GM12878 (cell line): ENCODE measurements at regions not wholly inside any gene's neighbourhood (a gene's known extent, or its start where the extent isn't known, plus 50 kb on each side); places are given as distances from the start of the nearest gene placed in this dataset.

Experiments used
- ATAC-seq: fragments of 200-7000 bp; cut with Tn5 transposase; 3 replicates; pipeline ENCODE4 v1.9.1; 2020; ENCODE audit warnings: mild to moderate bottlenecking, moderate library complexity
- BruUV-seq: library from RNA; stranded (reverse); fragments of 400-500 nt; replicated peaks from 2 replicates; lab custom pipeline; 2021; lab: Mats Ljungman, UMichigan
- CTCF ChIA-PET: fragments of 300-600 bp; sonication (Branson Sonifier 250); formaldehyde crosslinking; extraction: SDS; loops from one replicate; lab custom pipeline; 2021; ENCODE audit warnings: inconsistent platforms; lab: Yijun Ruan, JAX
- POLR2A ChIA-PET: fragments of 350-600 bp; formaldehyde crosslinking; extraction: SDS; loops from one replicate; lab custom pipeline; 2021; ENCODE audit warnings: inconsistent platforms; lab: Charles Lee
- RAD21 ChIA-PET: fragments of 300-600 bp; sonication (Branson Sonifier 250); formaldehyde crosslinking; loops from one replicate; lab custom pipeline; 2023; ENCODE audit warnings: antibody characterized with exemption; ENCODE audit not compliant: unreplicated experiment; lab: Charles Lee
- SMC1A ChIA-PET: fragments of 300-600 bp; sonication (Branson Sonifier 250); formaldehyde crosslinking; loops from one replicate; lab custom pipeline; 2023; ENCODE audit not compliant: unreplicated experiment, uncharacterized antibody; lab: Charles Lee
- DNase-seq: peaks from one replicate; pipeline ENCODE4 v3.0.0-alpha.2; 2011; ENCODE audit warnings: low read depth, low spot score
- FAIRE-seq: peaks from 3 replicates; lab custom pipeline; 2011; peaks lifted over from hg19 to GRCh38; lab: Jason Lieb, UNC
- H2AFZ ChIP-seq: 2 replicates; pipeline ENCODE4 v1.6.0; 2011; ENCODE audit warnings: low read depth, low read length, control low read depth; ENCODE audit not compliant: control insufficient read depth
- H3K27ac ChIP-seq: 2 replicates; pipeline ENCODE4 v1.5.1; 2011; ENCODE audit warnings: control low read depth; ENCODE audit not compliant: control insufficient read depth, insufficient read depth
- H3K27me3 ChIP-seq, 2 experiments: replicated peaks in 1 of 2; 2 replicates each; pipeline versions ENCODE4 v1.6.0 to v1.6.1; 2011; ENCODE audit warnings: low read length in 1 of 2; ENCODE audit not compliant: control insufficient read depth in 2 of 2, insufficient read depth in 2 of 2
- H3K36me3 ChIP-seq, 2 experiments: 2 replicates each; pipeline ENCODE4 v1.5.1; 2011; ENCODE audit warnings: low read length in 1 of 2; ENCODE audit not compliant: control insufficient read depth in 2 of 2, insufficient read depth in 2 of 2
- H3K4me1 ChIP-seq: 2 replicates; pipeline ENCODE4 v1.6.1; 2011; ENCODE audit warnings: mild to moderate bottlenecking, low read length, moderate library complexity, mixed read lengths; ENCODE audit not compliant: control insufficient read depth, insufficient read depth
- H3K4me2 ChIP-seq: 2 replicates; pipeline ENCODE4 v1.6.0; 2011; ENCODE audit warnings: control low read depth; ENCODE audit not compliant: control insufficient read depth, insufficient read depth
- H3K4me3 ChIP-seq: fragments of 200-600 bp; sonication (generic); 2 replicates; pipeline ENCODE4 v1.5.1; 2016
- H3K79me2 ChIP-seq: 2 replicates; pipeline ENCODE4 v1.6.0; 2011; ENCODE audit warnings: low read length; ENCODE audit not compliant: control insufficient read depth, insufficient read depth
- H3K9ac ChIP-seq: 2 replicates; pipeline ENCODE4 v1.8.0; 2011; ENCODE audit warnings: low read length, control low read depth, mixed read lengths; ENCODE audit not compliant: control insufficient read depth, insufficient read depth
- H3K9me3 ChIP-seq: replicated peaks from 3 replicates; pipeline ENCODE4 v1.5.1; 2011; ENCODE audit warnings: mild to moderate bottlenecking, low read length; ENCODE audit not compliant: control insufficient read depth, insufficient read depth
- H4K20me1 ChIP-seq: 2 replicates; pipeline ENCODE4 v1.6.0; 2011; ENCODE audit not compliant: control insufficient read depth, insufficient read depth
- CHD1 ChIP-seq: IDR thresholded peaks from 2 replicates; pipeline ENCODE4 v1.6.1; 2012; ENCODE audit warnings: low read depth, low read length, improper control_type of control experiment
- ELK1 ChIP-seq: IDR thresholded peaks from 2 replicates; pipeline ENCODE4 v1.6.1; 2012; ENCODE audit warnings: low read depth, low read length, improper control_type of control experiment
- IRF4 ChIP-seq: IDR thresholded peaks from 2 replicates; pipeline ENCODE4 v1.6.1; 2011; ENCODE audit warnings: low read depth, low read length
- KLF5 ChIP-seq: fragments of 450-650 bp; IDR thresholded peaks from 2 replicates; pipeline ENCODE4 v1.6.1; 2014; ENCODE audit warnings: mild to moderate bottlenecking; ENCODE audit not compliant: partially characterized antibody
- MYC ChIP-seq: IDR thresholded peaks from 2 replicates; pipeline ENCODE4 v1.6.1; 2011; ENCODE audit warnings: mild to moderate bottlenecking, low read length, moderate library complexity, inconsistent platforms; ENCODE audit not compliant: insufficient read depth, insufficient replicate concordance, insufficient read length, severe bottlenecking
- NKRF ChIP-seq: fragments of 450-650 bp; conservative IDR thresholded peaks from 2 replicates; pipeline ENCODE4 v1.6.1; 2017; ENCODE audit warnings: mild to moderate bottlenecking, moderate library complexity
- NR2C1 ChIP-seq: fragments of 450-650 bp; IDR thresholded peaks from 2 replicates; pipeline ENCODE4 v1.6.1; 2017; ENCODE audit warnings: antibody characterized with exemption, mild to moderate bottlenecking, moderate library complexity
- NRF1 ChIP-seq: conservative IDR thresholded peaks from 2 replicates; pipeline ENCODE4 v1.6.1; 2011; ENCODE audit warnings: mild to moderate bottlenecking, low read depth, low read length, improper control_type of control experiment
- SKIL ChIP-seq: fragments of 450-650 bp; IDR thresholded peaks from 2 replicates; pipeline ENCODE4 v1.6.1; 2017; ENCODE audit warnings: mild to moderate bottlenecking, low read depth, inconsistent platforms; ENCODE audit not compliant: poor library complexity, severe bottlenecking
- WRNIP1 ChIP-seq: IDR thresholded peaks from 2 replicates; pipeline ENCODE4 v1.6.1; 2011; ENCODE audit warnings: low read depth, low read length, improper control_type of control experiment, borderline replicate concordance
- ZSCAN29 ChIP-seq: fragments of 450-650 bp; IDR thresholded peaks from 2 replicates; pipeline ENCODE4 v1.6.1; 2017; ENCODE audit warnings: mild to moderate bottlenecking, moderate library complexity
- WGBS: methylation state at CpG from one replicate; pipeline ENCODE4 v1.1.6; 2016; ENCODE audit warnings: low lambda C conversion rate; ENCODE audit not compliant: insufficient replicate concordance, insufficient coverage; ENCODE audit errors: missing lambda C conversion rate; 5-methylcytosine and 5-hydroxymethylcytosine counted together
- in situ Hi-C: fragments of 300-500 bp; cut with MboI; formaldehyde crosslinking; loops from 9 replicates; pipeline ENCODE4 v1.14.3; 2018; ENCODE audit warnings: mixed read lengths
- intact Hi-C: fragments of 100-400 bp; cut with micrococcal nuclease; formaldehyde crosslinking; loops from one replicate; pipeline ENCODE4 v1.14.2; 2022; ENCODE audit not compliant: unreplicated experiment
- TF ChIP-seq, protein P1 (sequence below): fragments of 150-350 bp; IDR thresholded peaks from 2 replicates; pipeline ENCODE4 v1.6.1; 2014; ENCODE audit warnings: mild to moderate bottlenecking, low read depth, low read length
- TF ChIP-seq, protein P2 (sequence below): fragments of 450-650 bp; IDR thresholded peaks from 2 replicates; pipeline ENCODE4 v1.6.1; 2014; ENCODE audit warnings: mild to moderate bottlenecking

- Histone ChIP-seq H3K9ac (no peak overlapping the region), H3K79me2 (no peaks in the 10 kb centered on the region), H4K20me1 (no peaks in the 10 kb centered on the region), H3K27ac (no peak overlapping the region), H3K4me3 (no peak overlapping the region), H3K9me3 (no peaks in the 10 kb centered on the region; the same call in 2 of the 3 replicates), H3K4me2 (no peak overlapping the region), H3K36me3 (no peaks in the 10 kb centered on the region), H2AFZ (no peak overlapping the region), H3K4me1 (no peaks in the 10 kb centered on the region), H3K27me3 (no peaks in the 10 kb centered on the region)
- SMC1A ChIA-PET = no interaction called here
- no peak for FAIRE-seq
- CTCF ChIA-PET = no interaction called here
- DNase-seq = no peak
- in situ Hi-C loops = no loop called here
- ATAC-seq = no peak
- POLR2A ChIA-PET = no interaction called here
- RAD21 ChIA-PET = no interaction called here
- 36% methylated on average over 9 of the region's 9 CpGs for WGBS
- intact Hi-C loops = no loop called here
- no TSS peak for BruUV-seq
- TF ChIP-seq, protein P1, sequence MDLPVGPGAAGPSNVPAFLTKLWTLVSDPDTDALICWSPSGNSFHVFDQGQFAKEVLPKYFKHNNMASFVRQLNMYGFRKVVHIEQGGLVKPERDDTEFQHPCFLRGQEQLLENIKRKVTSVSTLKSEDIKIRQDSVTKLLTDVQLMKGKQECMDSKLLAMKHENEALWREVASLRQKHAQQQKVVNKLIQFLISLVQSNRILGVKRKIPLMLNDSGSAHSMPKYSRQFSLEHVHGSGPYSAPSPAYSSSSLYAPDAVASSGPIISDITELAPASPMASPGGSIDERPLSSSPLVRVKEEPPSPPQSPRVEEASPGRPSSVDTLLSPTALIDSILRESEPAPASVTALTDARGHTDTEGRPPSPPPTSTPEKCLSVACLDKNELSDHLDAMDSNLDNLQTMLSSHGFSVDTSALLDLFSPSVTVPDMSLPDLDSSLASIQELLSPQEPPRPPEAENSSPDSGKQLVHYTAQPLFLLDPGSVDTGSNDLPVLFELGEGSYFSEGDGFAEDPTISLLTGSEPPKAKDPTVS = no peak
- no peak for TF ChIP-seq MYC
- no peak for TF ChIP-seq WRNIP1
- no peak for TF ChIP-seq NKRF
- TF ChIP-seq KLF5 = no peak
- TF ChIP-seq, protein P2, sequence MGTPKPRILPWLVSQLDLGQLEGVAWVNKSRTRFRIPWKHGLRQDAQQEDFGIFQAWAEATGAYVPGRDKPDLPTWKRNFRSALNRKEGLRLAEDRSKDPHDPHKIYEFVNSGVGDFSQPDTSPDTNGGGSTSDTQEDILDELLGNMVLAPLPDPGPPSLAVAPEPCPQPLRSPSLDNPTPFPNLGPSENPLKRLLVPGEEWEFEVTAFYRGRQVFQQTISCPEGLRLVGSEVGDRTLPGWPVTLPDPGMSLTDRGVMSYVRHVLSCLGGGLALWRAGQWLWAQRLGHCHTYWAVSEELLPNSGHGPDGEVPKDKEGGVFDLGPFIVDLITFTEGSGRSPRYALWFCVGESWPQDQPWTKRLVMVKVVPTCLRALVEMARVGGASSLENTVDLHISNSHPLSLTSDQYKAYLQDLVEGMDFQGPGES = no peak
- TF ChIP-seq SKIL = no peak
- TF ChIP-seq ELK1 = no peak
- no peak for TF ChIP-seq NR2C1
- TF ChIP-seq CHD1 = no peak
- TF ChIP-seq NRF1 = no peak
- no peak for TF ChIP-seq IRF4
- TF ChIP-seq ZSCAN29 = no peak
Observed at GRCh38 chr18:78595924-78596573, 383.6 kb upstream of the SALL3 start.
